Fibroblast of mammary gland (primary cell): ENCODE measurements at regions not wholly inside any gene's neighbourhood (a gene's known extent, or its start where the extent isn't known, plus 50 kb on each side); places are given as distances from the start of the nearest gene placed in this dataset.

ENCODE experiments used
- DNase-seq: peaks from one replicate; pipeline ENCODE4 v3.0.0-alpha.2; 2010; ENCODE audit warnings: low read depth
- H3K4me3 ChIP-seq: 2 replicates; pipeline ENCODE4 v1.5.1; 2011; ENCODE audit warnings: low read depth, mild to moderate bottlenecking, low read length, moderate library complexity; ENCODE audit not compliant: control insufficient read depth
- CTCF ChIP-seq: conservative IDR thresholded peaks from 2 replicates; pipeline ENCODE4 v1.5.1; 2011; ENCODE audit warnings: low read depth, low read length, inconsistent platforms; ENCODE audit not compliant: control insufficient read depth, insufficient read depth

- H3K4me3 ChIP-seq: no peak overlapping the region
- no peak for DNase-seq
- TF ChIP-seq CTCF: no peak
Measured at GRCh38 chr2:224161712-224162111, 122.6 kb upstream of the SERPINE2 start.

GRCh38 chr2:224160917-224161316 lies 121.8 kb upstream of the SERPINE2 start:
- no peak overlapping the region for H3K4me3 ChIP-seq
- DNase-seq: peak; percentile 69
- no peak for TF ChIP-seq CTCF

- no peak for DNase-seq
- no peak for TF ChIP-seq CTCF
- H3K4me3 ChIP-seq: no peak overlapping the region
Measured at GRCh38 chr2:224159345-224159928, 120.4 kb upstream of the SERPINE2 start.

GRCh38 chr2:224158831-224159230 lies 119.7 kb upstream of the SERPINE2 start:
- DNase-seq: no peak
- no peak overlapping the region for H3K4me3 ChIP-seq
- no peak for TF ChIP-seq CTCF

GRCh38 chr2:224158061-224158460 lies 119.0 kb upstream of the SERPINE2 start:
- H3K4me3 ChIP-seq: no peak overlapping the region
- no peak for TF ChIP-seq CTCF
- DNase-seq: no peak

- H3K4me3 ChIP-seq: no peak overlapping the region
- TF ChIP-seq CTCF: no peak
- DNase-seq: no peak
Measured at GRCh38 chr2:224157655-224158054, 118.6 kb upstream of the SERPINE2 start.

GRCh38 chr2:224156436-224156835 lies 117.3 kb upstream of the SERPINE2 start:
- TF ChIP-seq CTCF: no peak
- no peak for DNase-seq
- H3K4me3 ChIP-seq: no peak overlapping the region
